SK-N-SH (cell line): ENCODE measurements at regions not wholly inside any gene's neighbourhood (a gene's known extent, or its start where the extent isn't known, plus 50 kb on each side); places are given as distances from the start of the nearest gene placed in this dataset.
A peak's percentile ranks its signal among the peaks of the same experiment; 100 is the strongest.

ENCODE experiments used
- CTCF ChIA-PET: fragments of 300-600, 350-600 bp; formaldehyde crosslinking; extraction: SDS; loops from one replicate; lab custom pipeline; 2021; lab: Yijun Ruan, JAX
- POLR2A ChIA-PET: fragments of 350-600 bp; sonication (Branson Sonifier 250); formaldehyde crosslinking; extraction: SDS; loops from one replicate; lab custom pipeline; 2020; ENCODE audit warnings: antibody characterized with exemption, inconsistent platforms; lab: Yijun Ruan, JAX
- DNase-seq: peaks from one replicate; pipeline ENCODE4 v3.0.0; 2012
- H2AFZ ChIP-seq: fragments of 200-600 bp; sonication (generic); 2 replicates; pipeline ENCODE4 v1.8.1; 2016; ENCODE audit warnings: antibody characterized with exemption, mild to moderate bottlenecking, low read depth
- H3F3A ChIP-seq: fragments of 200-600 bp; sonication (generic); replicated peaks from 2 replicates; pipeline ENCODE3; 2016; ENCODE audit warnings: antibody characterized with exemption, mild to moderate bottlenecking; ENCODE audit not compliant: insufficient read depth
- H3K27ac ChIP-seq, 2 experiments: fragments of 200-500 bp in 1 of 2; fragments of 200-600 bp in 1 of 2; sonication (Bioruptor generic) in 1 of 2; sonication (generic), shearing (Covaris generic) in 1 of 2; 2 replicates each; pipeline versions ENCODE4 v1.5.1 to v1.6.1; 2014 to 2016; ENCODE audit warnings: low read depth in 2 of 2, inconsistent platforms in 1 of 2, low read length in 1 of 2, mild to moderate bottlenecking in 1 of 2, mixed read lengths in 1 of 2
- H3K27me3 ChIP-seq: fragments of 200-600 bp; sonication (generic), shearing (Covaris generic); 2 replicates; pipeline ENCODE4 v1.6.1; 2016; ENCODE audit warnings: mixed run types; ENCODE audit not compliant: insufficient read depth
- H3K36me3 ChIP-seq, 2 experiments: fragments of 200-500 bp in 1 of 2; fragments of 200-600 bp in 1 of 2; sonication (Bioruptor generic) in 1 of 2; sonication (generic) in 1 of 2; replicated peaks in 1 of 2; 2 replicates each; pipeline versions ENCODE3 to v1.5.1; 2014 to 2016; ENCODE audit warnings: low read length in 1 of 2, mild to moderate bottlenecking in 1 of 2; ENCODE audit not compliant: insufficient read depth in 2 of 2, control insufficient read depth in 1 of 2
- H3K4me1 ChIP-seq, 2 experiments: fragments of 200-500 bp in 1 of 2; fragments of 200-600 bp in 1 of 2; sonication (Bioruptor generic) in 1 of 2; sonication (generic), shearing (Covaris generic) in 1 of 2; 2 replicates each; pipeline versions ENCODE4 v1.5.1 to v1.6.1; 2014 to 2016; ENCODE audit warnings: low read depth in 1 of 2, low read length in 1 of 2, mixed run types in 1 of 2; ENCODE audit not compliant: insufficient read depth in 2 of 2, control insufficient read depth in 1 of 2
- H3K4me2 ChIP-seq: fragments of 200-600 bp; sonication (generic), shearing (Covaris generic); 2 replicates; pipeline ENCODE4 v1.6.1; 2017; ENCODE audit warnings: mixed run types
- H3K4me3 ChIP-seq, 2 experiments: fragments of 200-500 bp in 1 of 2; fragments of 200-600 bp in 1 of 2; sonication (Bioruptor generic) in 1 of 2; sonication (generic), shearing (Covaris generic) in 1 of 2; 2 replicates each; pipeline versions ENCODE4 v1.5.1 to v1.8.1; 2014 to 2016; ENCODE audit warnings: low read depth in 2 of 2, inconsistent platforms in 1 of 2, low read length in 1 of 2, mild to moderate bottlenecking in 1 of 2, mixed read lengths in 1 of 2, moderate library complexity in 1 of 2
- H3K79me2 ChIP-seq: fragments of 200-600 bp; sonication (generic); 2 replicates; pipeline ENCODE4 v1.8.1; 2017; ENCODE audit warnings: mild to moderate bottlenecking; ENCODE audit not compliant: insufficient read depth
- H3K9ac ChIP-seq: fragments of 200-600 bp; sonication (generic); 2 replicates; pipeline ENCODE4 v1.6.1; 2017; ENCODE audit warnings: mixed run types
- H3K9me2 ChIP-seq: fragments of 200-600 bp; sonication (generic); 2 replicates; pipeline ENCODE4 v1.6.1; 2017; ENCODE audit warnings: mixed run types
- H3K9me3 ChIP-seq: fragments of 200-600 bp; sonication (generic); 2 replicates; pipeline ENCODE4 v1.6.1; 2017; ENCODE audit warnings: mixed run types, mild to moderate bottlenecking, moderate library complexity
- H4K20me1 ChIP-seq: fragments of 200-600 bp; sonication (generic); 2 replicates; pipeline ENCODE4 v1.6.1; 2017; ENCODE audit warnings: mild to moderate bottlenecking, mixed run types; ENCODE audit not compliant: insufficient read depth
- CHD2 ChIP-seq: fragments of 150-350 bp; IDR thresholded peaks from 2 replicates; pipeline ENCODE4 v1.6.1; 2018; ENCODE audit warnings: low read length; ENCODE audit not compliant: partially characterized antibody
- EP300 ChIP-seq, 2 experiments: IDR thresholded peaks; 2 replicates each; pipeline versions ENCODE4 v1.4.0 to v1.6.1; 2012; ENCODE audit warnings: borderline replicate concordance in 1 of 2, low read depth in 1 of 2, low read length in 1 of 2
- EZH2phosphoT487 ChIP-seq: fragments of 200-600 bp; sonication (generic); IDR thresholded peaks from 2 replicates; pipeline ENCODE4 v1.6.1; 2017; ENCODE audit warnings: low read depth, mixed run types, mild to moderate bottlenecking, antibody characterized with exemption, moderate library complexity, borderline replicate concordance
- FOSL2 ChIP-seq: IDR thresholded peaks from 2 replicates; pipeline ENCODE4 v1.4.0; 2012; ENCODE audit warnings: low read depth, mild to moderate bottlenecking, moderate library complexity, borderline replicate concordance
- FOXJ3 ChIP-seq: sonication (generic); formaldehyde crosslinking; IDR thresholded peaks from 2 replicates; pipeline ENCODE4 v1.5.1; 2020; ENCODE audit warnings: mild to moderate bottlenecking, missing genetic modification reagents
- FOXM1 ChIP-seq: IDR thresholded peaks from 2 replicates; pipeline ENCODE4 v1.4.0; 2012; ENCODE audit warnings: low read depth, mild to moderate bottlenecking
- GABPA ChIP-seq: IDR thresholded peaks from 2 replicates; pipeline ENCODE4 v1.4.0; 2012; ENCODE audit warnings: low read depth, mild to moderate bottlenecking
- GATA2 ChIP-seq: sonication (generic); formaldehyde crosslinking; IDR thresholded peaks from 2 replicates; pipeline ENCODE4 v1.5.0; 2020; ENCODE audit warnings: mild to moderate bottlenecking, missing genetic modification reagents
- IRF3 ChIP-seq: fragments of 150-350 bp; IDR thresholded peaks from 2 replicates; pipeline ENCODE4 v1.6.1; 2016; ENCODE audit warnings: mild to moderate bottlenecking, low read depth, low read length
- MAX ChIP-seq: IDR thresholded peaks from 2 replicates; pipeline ENCODE4 v1.4.0; 2012; ENCODE audit warnings: low read depth
- NFIC ChIP-seq: IDR thresholded peaks from 2 replicates; pipeline ENCODE4 v1.4.0; 2012; ENCODE audit warnings: borderline replicate concordance
- PBX3 ChIP-seq: IDR thresholded peaks from 2 replicates; pipeline ENCODE4; 2012
- POLR2AphosphoS5 ChIP-seq: IDR thresholded peaks from 2 replicates; pipeline ENCODE4 v1.6.1; 2012; ENCODE audit warnings: low read depth, low read length
- RAD21 ChIP-seq: IDR thresholded peaks from 2 replicates; pipeline ENCODE4 v1.6.1; 2012; ENCODE audit warnings: mild to moderate bottlenecking, low read length
- RCOR1 ChIP-seq: fragments of 150-350 bp; IDR thresholded peaks from 2 replicates; pipeline ENCODE4 v1.6.1; 2017; ENCODE audit warnings: antibody characterized with exemption, low read length
- RFX5 ChIP-seq: IDR thresholded peaks from 2 replicates; pipeline ENCODE4 v1.6.1; 2012; ENCODE audit warnings: mild to moderate bottlenecking, improper control_type of control experiment, low read length
- SIN3A ChIP-seq: IDR thresholded peaks from 2 replicates; pipeline ENCODE4 v1.6.1; 2012; ENCODE audit warnings: low read depth, mild to moderate bottlenecking, low read length, moderate library complexity, borderline replicate concordance
- SMC3 ChIP-seq: IDR thresholded peaks from 2 replicates; pipeline ENCODE4 v1.6.1; 2012; ENCODE audit warnings: low read depth, low read length, improper control_type of control experiment
- TCF12 ChIP-seq: IDR thresholded peaks from 2 replicates; pipeline ENCODE4 v1.4.0; 2012
- TEAD4 ChIP-seq: IDR thresholded peaks from 2 replicates; pipeline ENCODE4 v1.4.0; 2012; ENCODE audit warnings: mild to moderate bottlenecking, borderline replicate concordance; ENCODE audit not compliant: insufficient read depth
- USF2 ChIP-seq: fragments of 150-350 bp; IDR thresholded peaks from 2 replicates; pipeline ENCODE4 v1.6.1; 2017; ENCODE audit warnings: antibody characterized with exemption, low read length, low read depth, borderline replicate concordance
- ZBTB33 ChIP-seq: IDR thresholded peaks from 2 replicates; pipeline ENCODE4 v1.4.0; 2012; ENCODE audit warnings: low read depth, borderline replicate concordance
- WGBS: methylation state at CpG from one replicate; pipeline ENCODE4 v1.1.6; 2017; ENCODE audit warnings: low lambda C conversion rate; 5-methylcytosine and 5-hydroxymethylcytosine counted together
- TF ChIP-seq, protein P1 (sequence below): IDR thresholded peaks from 2 replicates; pipeline ENCODE4 v1.4.0; 2012; ENCODE audit warnings: low read depth, borderline replicate concordance

DNA sequence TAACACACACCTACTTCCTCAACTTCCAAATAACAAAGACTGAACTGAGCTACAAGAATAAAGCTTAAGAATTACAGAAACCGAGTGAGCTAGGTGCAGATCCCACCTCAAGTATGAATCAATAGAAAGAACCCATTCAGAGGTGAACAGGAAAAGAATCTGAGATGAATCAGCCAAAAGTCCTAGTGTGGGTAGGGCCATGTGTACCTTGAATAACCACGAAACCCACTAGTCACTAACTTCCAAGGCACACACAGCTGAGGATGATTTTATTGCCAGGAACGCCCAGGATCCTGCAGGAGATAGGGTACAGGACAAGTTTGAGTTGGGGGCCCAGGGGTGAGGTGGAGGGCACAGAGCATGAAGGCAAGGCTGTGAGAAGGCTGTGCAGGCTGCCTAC is 99.7 kb upstream of the REG3A start:
- Histone ChIP-seq H4K20me1 (no peaks in the 10 kb centered on the region), H3F3A (no peaks in the 10 kb centered on the region), H3K27me3 (no peaks in the 10 kb centered on the region), H2AFZ (no peak overlapping the region), H3K36me3 (no peaks in the 10 kb centered on the region), H3K79me2 (no peaks in the 10 kb centered on the region), H3K9me3 (no peaks in the 10 kb centered on the region), H3K27ac (no peak overlapping the region), H3K4me1 (no peaks in the 10 kb centered on the region), H3K9me2 (no peaks in the 10 kb centered on the region), H3K4me3 (no peak overlapping the region), H3K4me2 (no peak overlapping the region), H3K9ac (no peak overlapping the region)
- DNase-seq, result no peak
- CTCF ChIA-PET, result no interaction called here
- no peak for TF ChIP-seq EZH2phosphoT487
- POLR2A ChIA-PET, result no interaction called here
- WGBS, result 13% methylated on average over 3 of the region's 3 CpGs

DNA sequence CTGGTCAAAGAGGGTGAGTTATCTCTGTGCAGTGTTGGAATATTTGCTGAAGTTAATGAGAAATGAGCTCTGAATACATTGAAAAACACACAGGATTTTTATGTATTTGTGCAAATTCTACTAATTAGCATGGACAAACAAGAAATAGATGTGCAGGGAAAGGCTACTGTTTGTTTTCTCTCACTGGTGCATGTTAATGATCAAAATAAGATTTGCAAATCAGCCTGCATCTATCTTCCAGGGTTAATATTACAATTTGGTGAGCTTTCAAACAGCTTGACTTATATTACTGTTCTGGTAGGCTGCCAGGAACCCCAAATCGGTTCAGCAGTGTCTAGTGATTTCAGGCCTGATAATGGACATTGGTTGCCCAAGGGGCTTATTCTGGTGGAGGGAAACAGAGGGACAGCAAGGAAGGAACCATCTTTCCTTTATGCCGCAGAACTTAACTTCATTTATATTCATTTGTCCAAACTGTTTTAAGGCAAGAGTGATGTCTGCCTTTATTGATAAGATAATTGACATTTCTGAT is 93.8 kb upstream of the REG3A start:
- no peak overlapping the region for H3K4me2 ChIP-seq
- H3F3A ChIP-seq, result no peaks in the 10 kb centered on the region
- ChIA-PET CTCF (no interaction called here), POLR2A (no interaction called here)
- no peaks in the 10 kb centered on the region for H3K27me3 ChIP-seq
- WGBS, result 12% methylated on average over 2 of the region's 2 CpGs
- DNase-seq, result peak; percentile 19
- H3K9ac ChIP-seq, result no peak overlapping the region
- H3K79me2 ChIP-seq, result no peaks in the 10 kb centered on the region
- H3K36me3 ChIP-seq, result no peaks in the 10 kb centered on the region
- H3K4me1 ChIP-seq, result peaks cover 0 to 5% of the 10 kb centered on the region in 2 experiments; a peak in 2 of 4 replicates
- H2AFZ ChIP-seq, result no peak overlapping the region
- H3K9me3 ChIP-seq, result no peaks in the 10 kb centered on the region
- peak overlapping the region in 1 of 2 experiments; percentile 86; a peak in 1 of 4 replicates for H3K27ac ChIP-seq
- no peaks in the 10 kb centered on the region for H3K9me2 ChIP-seq
- H4K20me1 ChIP-seq, result no peaks in the 10 kb centered on the region
- H3K4me3 ChIP-seq, result no peak overlapping the region
- no peak for TF ChIP-seq TCF12
- no peak for TF ChIP-seq FOXM1
- TF ChIP-seq RCOR1, result no peak
- TF ChIP-seq EZH2phosphoT487, result no peak
- no peak for TF ChIP-seq CHD2
- no peak for TF ChIP-seq PBX3
- TF ChIP-seq USF2, result no peak
- TF ChIP-seq FOXJ3 (CRISPR knock-in tag), result 0 out of 2 replicates have a peak, but pooled peaks have one; percentile 36
- 0 out of 4 replicates have a peak, but pooled peaks of 1 of the 2 experiments have one; percentile 16 for TF ChIP-seq EP300 (IDR thresholded peaks at IDR 0.05; ENCODE audit: borderline replicate concordance in 1 of 2, low read depth in 1 of 2, low read length in 1 of 2)
- no peak for TF ChIP-seq RFX5
- no peak for TF ChIP-seq IRF3
- no peak for TF ChIP-seq ZBTB33
- TF ChIP-seq SMC3, result no peak
- no peak for TF ChIP-seq FOSL2
- TF ChIP-seq NFIC, result no peak
- TF ChIP-seq MAX, result no peak
- TF ChIP-seq GABPA, result no peak
- TF ChIP-seq, protein P1, sequence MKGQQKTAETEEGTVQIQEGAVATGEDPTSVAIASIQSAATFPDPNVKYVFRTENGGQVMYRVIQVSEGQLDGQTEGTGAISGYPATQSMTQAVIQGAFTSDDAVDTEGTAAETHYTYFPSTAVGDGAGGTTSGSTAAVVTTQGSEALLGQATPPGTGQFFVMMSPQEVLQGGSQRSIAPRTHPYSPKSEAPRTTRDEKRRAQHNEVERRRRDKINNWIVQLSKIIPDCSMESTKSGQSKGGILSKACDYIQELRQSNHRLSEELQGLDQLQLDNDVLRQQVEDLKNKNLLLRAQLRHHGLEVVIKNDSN, result no peak
- TF ChIP-seq SIN3A, result no peak
- TF ChIP-seq GATA2 (CRISPR knock-in tag), result peak; percentile 81
- no peak for TF ChIP-seq RAD21
- TF ChIP-seq POLR2AphosphoS5, result no peak
- no peak for TF ChIP-seq TEAD4
